AG10803 (cell line): ENCODE measurements at regions not wholly inside any gene's neighbourhood (a gene's known extent, or its start where the extent isn't known, plus 50 kb on each side); places are given as distances from the start of the nearest gene placed in this dataset.
A peak's percentile ranks its signal among the peaks of the same experiment; 100 is the strongest.

ENCODE experiments used
- DNase-seq: peaks from one replicate; pipeline ENCODE4 v3.0.0; 2010; ENCODE audit warnings: low read depth
- H3K4me3 ChIP-seq: 2 replicates; pipeline ENCODE4 v1.5.1; 2011; ENCODE audit warnings: mild to moderate bottlenecking, low read length, control low read depth
- CTCF ChIP-seq: conservative IDR thresholded peaks from 2 replicates; pipeline ENCODE4 v1.5.1; 2011; ENCODE audit warnings: mild to moderate bottlenecking, low read length, control low read depth, inconsistent platforms

GRCh38 chr14:94717808-94718207 is 52.1 kb downstream of the GSC start:
- no peak overlapping the region for H3K4me3 ChIP-seq
- peak; percentile 15; the same call in 1 of the 2 replicates for TF ChIP-seq CTCF
- peak; percentile 11 for DNase-seq

- DNase-seq: no peak
- no peak overlapping the region for H3K4me3 ChIP-seq
- TF ChIP-seq CTCF: no peak
These were observed 52.9 kb downstream of the GSC start for GRCh38 chr14:94716976-94717375.

GRCh38 chr14:94713115-94713514 is 56.8 kb downstream of the GSC start:
- DNase-seq: no peak
- H3K4me3 ChIP-seq: no peak overlapping the region
- no peak for TF ChIP-seq CTCF

GRCh38 chr14:94710731-94711130 is 59.2 kb downstream of the GSC start:
- no peak overlapping the region for H3K4me3 ChIP-seq
- DNase-seq: no peak
- no peak for TF ChIP-seq CTCF

- no peak overlapping the region for H3K4me3 ChIP-seq
- no peak for DNase-seq
- TF ChIP-seq CTCF: no peak
These were observed 62.4 kb downstream of the GSC start for GRCh38 chr14:94707494-94707893.

GRCh38 chr14:94706133-94706532 is 63.8 kb downstream of the GSC start:
- TF ChIP-seq CTCF: no peak
- no peak overlapping the region for H3K4me3 ChIP-seq
- DNase-seq: no peak

- no peak overlapping the region for H3K4me3 ChIP-seq
- DNase-seq: no peak
- no peak for TF ChIP-seq CTCF
These were observed 67.3 kb downstream of the GSC start for GRCh38 chr14:94702629-94703028.
